GM12878 (cell line): ENCODE measurements at regions not wholly inside any gene's neighbourhood (a gene's known extent, or its start where the extent isn't known, plus 50 kb on each side); places are given as distances from the start of the nearest gene placed in this dataset.

Experiments used
- ATAC-seq: fragments of 200-7000 bp; cut with Tn5 transposase; 3 replicates; pipeline ENCODE4 v1.9.1; 2020; ENCODE audit warnings: mild to moderate bottlenecking, moderate library complexity
- BruUV-seq: library from RNA; stranded (reverse); fragments of 400-500 nt; replicated peaks from 2 replicates; lab custom pipeline; 2021; lab: Mats Ljungman, UMichigan
- CTCF ChIA-PET: fragments of 300-600 bp; sonication (Branson Sonifier 250); formaldehyde crosslinking; extraction: SDS; loops from one replicate; lab custom pipeline; 2021; ENCODE audit warnings: inconsistent platforms; lab: Yijun Ruan, JAX
- POLR2A ChIA-PET: fragments of 350-600 bp; formaldehyde crosslinking; extraction: SDS; loops from one replicate; lab custom pipeline; 2021; ENCODE audit warnings: inconsistent platforms; lab: Charles Lee
- RAD21 ChIA-PET: fragments of 300-600 bp; sonication (Branson Sonifier 250); formaldehyde crosslinking; loops from one replicate; lab custom pipeline; 2023; ENCODE audit warnings: antibody characterized with exemption; ENCODE audit not compliant: unreplicated experiment; lab: Charles Lee
- SMC1A ChIA-PET: fragments of 300-600 bp; sonication (Branson Sonifier 250); formaldehyde crosslinking; loops from one replicate; lab custom pipeline; 2023; ENCODE audit not compliant: unreplicated experiment, uncharacterized antibody; lab: Charles Lee
- DNase-seq: peaks from one replicate; pipeline ENCODE4 v3.0.0-alpha.2; 2011; ENCODE audit warnings: low read depth, low spot score
- FAIRE-seq: peaks from 3 replicates; lab custom pipeline; 2011; peaks lifted over from hg19 to GRCh38; lab: Jason Lieb, UNC
- H2AFZ ChIP-seq: 2 replicates; pipeline ENCODE4 v1.6.0; 2011; ENCODE audit warnings: low read depth, low read length, control low read depth; ENCODE audit not compliant: control insufficient read depth
- H3K27ac ChIP-seq: 2 replicates; pipeline ENCODE4 v1.5.1; 2011; ENCODE audit warnings: control low read depth; ENCODE audit not compliant: control insufficient read depth, insufficient read depth
- H3K27me3 ChIP-seq, 2 experiments: replicated peaks in 1 of 2; 2 replicates each; pipeline versions ENCODE4 v1.6.0 to v1.6.1; 2011; ENCODE audit warnings: low read length in 1 of 2; ENCODE audit not compliant: control insufficient read depth in 2 of 2, insufficient read depth in 2 of 2
- H3K36me3 ChIP-seq, 2 experiments: 2 replicates each; pipeline ENCODE4 v1.5.1; 2011; ENCODE audit warnings: low read length in 1 of 2; ENCODE audit not compliant: control insufficient read depth in 2 of 2, insufficient read depth in 2 of 2
- H3K4me1 ChIP-seq: 2 replicates; pipeline ENCODE4 v1.6.1; 2011; ENCODE audit warnings: mild to moderate bottlenecking, low read length, moderate library complexity, mixed read lengths; ENCODE audit not compliant: control insufficient read depth, insufficient read depth
- H3K4me2 ChIP-seq: 2 replicates; pipeline ENCODE4 v1.6.0; 2011; ENCODE audit warnings: control low read depth; ENCODE audit not compliant: control insufficient read depth, insufficient read depth
- H3K4me3 ChIP-seq: fragments of 200-600 bp; sonication (generic); 2 replicates; pipeline ENCODE4 v1.5.1; 2016
- H3K79me2 ChIP-seq: 2 replicates; pipeline ENCODE4 v1.6.0; 2011; ENCODE audit warnings: low read length; ENCODE audit not compliant: control insufficient read depth, insufficient read depth
- H3K9ac ChIP-seq: 2 replicates; pipeline ENCODE4 v1.8.0; 2011; ENCODE audit warnings: low read length, control low read depth, mixed read lengths; ENCODE audit not compliant: control insufficient read depth, insufficient read depth
- H3K9me3 ChIP-seq: replicated peaks from 3 replicates; pipeline ENCODE4 v1.5.1; 2011; ENCODE audit warnings: mild to moderate bottlenecking, low read length; ENCODE audit not compliant: control insufficient read depth, insufficient read depth
- H4K20me1 ChIP-seq: 2 replicates; pipeline ENCODE4 v1.6.0; 2011; ENCODE audit not compliant: control insufficient read depth, insufficient read depth
- CREM ChIP-seq: IDR thresholded peaks from 2 replicates; pipeline ENCODE4 v1.6.1; 2014; ENCODE audit warnings: antibody characterized with exemption, low read depth
- DPF2 ChIP-seq: fragments of 450-650 bp; IDR thresholded peaks from 2 replicates; pipeline ENCODE4 v1.6.1; 2017; ENCODE audit warnings: mild to moderate bottlenecking
- E4F1 ChIP-seq: fragments of 450-650 bp; IDR thresholded peaks from 2 replicates; pipeline ENCODE4 v1.6.1; 2018; ENCODE audit warnings: borderline replicate concordance, mild to moderate bottlenecking; ENCODE audit not compliant: partially characterized antibody
- FOS ChIP-seq: IDR thresholded peaks from 3 replicates; pipeline ENCODE4 v1.6.1; 2011; ENCODE audit warnings: borderline replicate concordance; ENCODE audit not compliant: insufficient read length; ENCODE audit errors: extremely low read depth
- HCFC1 ChIP-seq: fragments of 150-350 bp; IDR thresholded peaks from 2 replicates; pipeline ENCODE4 v1.6.1; 2014; ENCODE audit warnings: low read length
- POLR2A ChIP-seq: IDR thresholded peaks from 2 replicates; pipeline ENCODE4 v1.6.1; 2011; ENCODE audit warnings: low read depth, mild to moderate bottlenecking, low read length
- RFX5 ChIP-seq: IDR thresholded peaks from 2 replicates; pipeline ENCODE4 v1.6.1; 2011; ENCODE audit warnings: low read depth, low read length, improper control_type of control experiment
- STAT3 ChIP-seq: IDR thresholded peaks from 2 replicates; pipeline ENCODE4 v1.6.1; 2011; ENCODE audit warnings: low read depth, low read length, improper control_type of control experiment
- YBX1 ChIP-seq: fragments of 450-650 bp; IDR thresholded peaks from 2 replicates; pipeline ENCODE4 v1.6.1; 2016; ENCODE audit warnings: antibody characterized with exemption
- ZBTB4 ChIP-seq: fragments of 450-650 bp; formaldehyde crosslinking; IDR thresholded peaks from 2 replicates; pipeline ENCODE4 v1.4.0; 2022; ENCODE audit warnings: mild to moderate bottlenecking, moderate library complexity
- ZNF592 ChIP-seq: fragments of 450-650 bp; IDR thresholded peaks from 2 replicates; pipeline ENCODE4 v1.6.1; 2017; ENCODE audit warnings: mild to moderate bottlenecking, moderate library complexity
- WGBS: methylation state at CpG from one replicate; pipeline ENCODE4 v1.1.6; 2016; ENCODE audit warnings: low lambda C conversion rate; ENCODE audit not compliant: insufficient replicate concordance, insufficient coverage; ENCODE audit errors: missing lambda C conversion rate; 5-methylcytosine and 5-hydroxymethylcytosine counted together
- in situ Hi-C: fragments of 300-500 bp; cut with MboI; formaldehyde crosslinking; loops from 9 replicates; pipeline ENCODE4 v1.14.3; 2018; ENCODE audit warnings: mixed read lengths
- intact Hi-C: fragments of 100-400 bp; cut with micrococcal nuclease; formaldehyde crosslinking; loops from one replicate; pipeline ENCODE4 v1.14.2; 2022; ENCODE audit not compliant: unreplicated experiment

- TF ChIP-seq E4F1 (no peak), YBX1 (no peak), ZBTB4 (CRISPR knock-in tag) (no peak), CREM (no peak), POLR2A (no peak), HCFC1 (no peak)
Measured at GRCh38 chr2:22798386-22798785, 586.6 kb upstream of the KLHL29 start (continued).

GRCh38 chr2:22800412-22800811, 584.6 kb upstream of the KLHL29 start:
- H3K4me2 ChIP-seq = no peak overlapping the region
- H3K27me3 ChIP-seq = no peaks in the 10 kb centered on the region
- in situ Hi-C loops = no loop called here
- no peaks in the 10 kb centered on the region for H3K79me2 ChIP-seq
- WGBS = 0% methylated on average over 1 of the region's 1 CpG
- no peak for DNase-seq
- RAD21 ChIA-PET = no interaction called here
- no peaks in the 10 kb centered on the region for H3K9me3 ChIP-seq
- SMC1A ChIA-PET = no interaction called here
- H3K4me1 ChIP-seq = no peaks in the 10 kb centered on the region
- no TSS peak for BruUV-seq
- no peak overlapping the region for H3K27ac ChIP-seq
- no peaks in the 10 kb centered on the region for H3K36me3 ChIP-seq
- ATAC-seq = no peak
- CTCF ChIA-PET = interaction anchor here (1.0 kb wide), 1 partner anchor 31 kb away, joined by 3 read pairs; no protein-coding TSS in a partner anchor
- H4K20me1 ChIP-seq = no peaks in the 10 kb centered on the region
- no peak overlapping the region for H2AFZ ChIP-seq
- no peak for FAIRE-seq
- POLR2A ChIA-PET = no interaction called here
- no peak overlapping the region for H3K4me3 ChIP-seq
- H3K9ac ChIP-seq = no peak overlapping the region
- no peak for TF ChIP-seq RFX5
- TF ChIP-seq DPF2 = no peak
- TF ChIP-seq ZNF592 = no peak
- TF ChIP-seq FOS = no peak
- TF ChIP-seq STAT3 = no peak
- intact Hi-C loops = no loop called here
